HEK293 (cell line): ENCODE measurements at regions not wholly inside any gene's neighbourhood (a gene's known extent, or its start where the extent isn't known, plus 50 kb on each side); places are given as distances from the start of the nearest gene placed in this dataset.

Experiments used
- CTCF ChIA-PET: fragments of 350-600 bp; formaldehyde crosslinking; extraction: SDS; loops from one replicate; lab custom pipeline; 2021; ENCODE audit warnings: antibody characterized with exemption; lab: Yijun Ruan, JAX
- POLR2A ChIA-PET: fragments of 300-600 bp; formaldehyde crosslinking; extraction: SDS; loops from one replicate; lab custom pipeline; 2020; ENCODE audit warnings: antibody characterized with exemption, inconsistent platforms; lab: Yijun Ruan, JAX
- H3K27ac ChIP-seq: fragments of 200-500 bp; sonication (Bioruptor generic); 2 replicates; pipeline ENCODE4 v1.5.1; 2014; ENCODE audit warnings: low read depth, low read length, control low read depth, inconsistent platforms; ENCODE audit errors: extremely low read depth
- H3K36me3 ChIP-seq, 2 experiments: fragments of 200-500 bp in 1 of 2; sonication (Bioruptor generic) in 1 of 2; 1 replicate in 1 of 2; 2 replicates in 1 of 2; pipeline ENCODE4 v1.5.1; 2014 to 2017; ENCODE audit warnings: inconsistent platforms in 2 of 2, low read length in 2 of 2; ENCODE audit not compliant: control insufficient read depth in 2 of 2, insufficient read depth in 1 of 2
- H3K4me1 ChIP-seq: fragments of 200-500 bp; sonication (Bioruptor generic); 2 replicates; pipeline ENCODE4 v1.5.1; 2014; ENCODE audit warnings: mild to moderate bottlenecking, low read length, inconsistent platforms; ENCODE audit not compliant: control insufficient read depth, insufficient read depth
- H3K4me3 ChIP-seq: 2 replicates; pipeline ENCODE4 v1.5.1; 2011; ENCODE audit warnings: low read depth, mild to moderate bottlenecking, control low read depth, low read length, moderate library complexity
- H3K9me3 ChIP-seq: fragments of 200-500 bp; sonication (Bioruptor generic); 2 replicates; pipeline ENCODE4 v1.5.1; 2014; ENCODE audit warnings: low read depth, low read length, inconsistent platforms; ENCODE audit not compliant: control insufficient read depth, insufficient read depth
- GLI4 ChIP-seq: fragments of 450-650 bp; formaldehyde crosslinking; IDR thresholded peaks from 2 replicates; pipeline ENCODE4 v1.5.1; 2016; ENCODE audit warnings: missing biosample characterization, missing genetic modification characterization
- KLF7 ChIP-seq: fragments of 450-650 bp; formaldehyde crosslinking; IDR thresholded peaks from 2 replicates; pipeline ENCODE4 v1.5.1; 2016; ENCODE audit warnings: missing biosample characterization, missing genetic modification characterization, borderline replicate concordance
- PATZ1 ChIP-seq: fragments of 450-650 bp; formaldehyde crosslinking; IDR thresholded peaks from 2 replicates; pipeline ENCODE4 v1.5.1; 2016; ENCODE audit warnings: missing biosample characterization, missing genetic modification characterization
- REST ChIP-seq: fragments of 450-650 bp; formaldehyde crosslinking; IDR thresholded peaks from 2 replicates; pipeline ENCODE4 v1.5.1; 2016; ENCODE audit warnings: missing biosample characterization, missing genetic modification characterization
- SP3 ChIP-seq: fragments of 450-650 bp; formaldehyde crosslinking; IDR thresholded peaks from 2 replicates; pipeline ENCODE4 v1.5.1; 2016; ENCODE audit warnings: missing biosample characterization, missing genetic modification characterization
- ZBTB8A ChIP-seq: fragments of 450-650 bp; formaldehyde crosslinking; IDR thresholded peaks from 2 replicates; pipeline ENCODE4 v1.5.1; 2016; ENCODE audit warnings: missing biosample characterization, missing genetic modification characterization
- ZNF10 ChIP-seq: fragments of 450-650 bp; formaldehyde crosslinking; IDR thresholded peaks from 2 replicates; pipeline ENCODE4 v1.5.1; 2017; ENCODE audit warnings: missing biosample characterization, missing genetic modification characterization
- ZNF132 ChIP-seq: fragments of 450-650 bp; formaldehyde crosslinking; IDR thresholded peaks from 2 replicates; pipeline ENCODE4 v1.5.1; 2017; ENCODE audit warnings: missing biosample characterization, missing genetic modification characterization, borderline replicate concordance
- ZNF155 ChIP-seq: fragments of 450-650 bp; formaldehyde crosslinking; IDR thresholded peaks from 2 replicates; pipeline ENCODE4 v1.5.1; 2016; ENCODE audit warnings: missing biosample characterization, missing genetic modification characterization
- ZNF169 ChIP-seq: fragments of 450-650 bp; formaldehyde crosslinking; IDR thresholded peaks from 2 replicates; pipeline ENCODE4 v1.5.1; 2016; ENCODE audit warnings: missing biosample characterization, missing genetic modification characterization
- ZNF184 ChIP-seq: fragments of 450-650 bp; IDR thresholded peaks from 2 replicates; pipeline ENCODE4 v1.5.1; 2018; ENCODE audit warnings: missing biosample characterization, mild to moderate bottlenecking, missing genetic modification characterization
- ZNF324 ChIP-seq: fragments of 450-650 bp; formaldehyde crosslinking; IDR thresholded peaks from 2 replicates; pipeline ENCODE4 v1.5.1; 2016; ENCODE audit warnings: missing biosample characterization, missing genetic modification characterization
- ZNF350 ChIP-seq: fragments of 450-650 bp; formaldehyde crosslinking; IDR thresholded peaks from 2 replicates; pipeline ENCODE4 v1.5.0; 2017; ENCODE audit warnings: missing biosample characterization, mild to moderate bottlenecking, missing genetic modification characterization
- ZNF37A ChIP-seq: fragments of 450-650 bp; IDR thresholded peaks from 2 replicates; pipeline ENCODE4 v1.5.1; 2018; ENCODE audit warnings: missing biosample characterization, missing genetic modification characterization
- ZNF423 ChIP-seq: fragments of 450-650 bp; formaldehyde crosslinking; IDR thresholded peaks from 2 replicates; pipeline ENCODE4 v1.5.1; 2016; ENCODE audit warnings: missing biosample characterization, missing genetic modification characterization
- ZNF521 ChIP-seq: fragments of 450-650 bp; formaldehyde crosslinking; IDR thresholded peaks from 2 replicates; pipeline ENCODE4 v1.5.1; 2017; ENCODE audit warnings: missing biosample characterization, mild to moderate bottlenecking, missing genetic modification characterization
- ZNF629 ChIP-seq: fragments of 450-650 bp; formaldehyde crosslinking; IDR thresholded peaks from 2 replicates; pipeline ENCODE4 v1.5.1; 2017; ENCODE audit warnings: missing biosample characterization, missing genetic modification characterization
- ZNF701 ChIP-seq: fragments of 450-650 bp; formaldehyde crosslinking; IDR thresholded peaks from 2 replicates; pipeline ENCODE4 v1.5.1; 2016; ENCODE audit warnings: missing biosample characterization, missing genetic modification characterization
- ZNF837 ChIP-seq: fragments of 450-650 bp; formaldehyde crosslinking; IDR thresholded peaks from 2 replicates; pipeline ENCODE4 v1.5.1; 2016; ENCODE audit warnings: missing biosample characterization, missing genetic modification characterization
- ZXDB ChIP-seq: fragments of 450-650 bp; formaldehyde crosslinking; IDR thresholded peaks from 2 replicates; pipeline ENCODE4 v1.5.1; 2016; ENCODE audit warnings: missing biosample characterization, missing genetic modification characterization
- TF ChIP-seq, protein P1 (sequence below): fragments of 450-650 bp; formaldehyde crosslinking; IDR thresholded peaks from 2 replicates; pipeline ENCODE4 v1.5.1; 2016; ENCODE audit warnings: missing biosample characterization, missing genetic modification characterization
- TF ChIP-seq, protein P2 (sequence below): fragments of 450-650 bp; formaldehyde crosslinking; IDR thresholded peaks from 2 replicates; pipeline ENCODE4 v1.5.1; 2016; ENCODE audit warnings: missing biosample characterization, missing genetic modification characterization, low read depth

- no peak for TF ChIP-seq PATZ1
- no peak for TF ChIP-seq ZNF184 (tag by site-specific recombination)
- TF ChIP-seq ZNF837 (tag by site-specific recombination) = no peak
- no peak for TF ChIP-seq ZNF629 (tag by site-specific recombination)
- no peak for TF ChIP-seq ZNF350 (tag by site-specific recombination)
- TF ChIP-seq ZNF132 = no peak
- no peak for TF ChIP-seq ZNF423
- TF ChIP-seq ZNF10 (tag by site-specific recombination) = no peak
- TF ChIP-seq ZNF324 (tag by site-specific recombination) = no peak
Observed at GRCh38 chr1:198031086-198031485, 113.9 kb downstream of the LHX9 start (continued).

- TF ChIP-seq SP3 (tag by site-specific recombination) = no peak
- CTCF ChIA-PET = no interaction called here
Observed at GRCh38 chr1:198032668-198033067, 115.5 kb downstream of the LHX9 start.

DNA sequence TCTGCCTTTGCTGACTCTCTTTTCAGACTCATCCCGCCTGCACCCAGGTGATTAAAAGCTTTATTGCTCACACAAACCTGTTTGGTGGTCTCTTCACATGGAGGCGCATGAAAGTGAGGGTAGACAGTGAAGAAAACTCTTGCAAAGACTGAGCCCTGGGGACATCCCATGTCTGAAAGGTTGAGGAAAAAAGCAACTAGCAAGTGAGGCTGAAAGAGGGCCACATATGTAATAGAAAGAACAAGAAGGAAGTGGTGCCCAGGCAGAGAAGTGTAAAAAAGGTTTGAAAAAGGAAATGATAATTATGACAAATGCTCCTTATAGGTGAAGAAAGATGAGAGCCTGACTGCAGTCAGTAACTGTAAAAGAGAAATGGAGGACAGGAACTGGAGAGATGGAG is 115.9 kb upstream of the NEK7 start:
- no peak overlapping the region for H3K4me3 ChIP-seq
- no peaks in the 10 kb centered on the region for H3K36me3 ChIP-seq
- H3K9me3 ChIP-seq = no peaks in the 10 kb centered on the region
- ChIA-PET CTCF (interaction anchor here (1.1 kb wide), 1 partner anchor 15 kb away, joined by 6 read pairs; no protein-coding TSS in a partner anchor), POLR2A (no interaction called here)
- H3K4me1 ChIP-seq = no peaks in the 10 kb centered on the region
- H3K27ac ChIP-seq = no peak overlapping the region
- TF ChIP-seq ZXDB (tag by site-specific recombination) (no peak), ZNF521 (no peak), ZNF37A (tag by site-specific recombination) (no peak), ZNF701 (tag by site-specific recombination) (no peak), REST (no peak), KLF7 (tag by site-specific recombination) (no peak), ZNF169 (no peak), GLI4 (tag by site-specific recombination) (no peak), ZNF155 (no peak), ZBTB8A (tag by site-specific recombination) (no peak)
- TF ChIP-seq, protein P1, sequence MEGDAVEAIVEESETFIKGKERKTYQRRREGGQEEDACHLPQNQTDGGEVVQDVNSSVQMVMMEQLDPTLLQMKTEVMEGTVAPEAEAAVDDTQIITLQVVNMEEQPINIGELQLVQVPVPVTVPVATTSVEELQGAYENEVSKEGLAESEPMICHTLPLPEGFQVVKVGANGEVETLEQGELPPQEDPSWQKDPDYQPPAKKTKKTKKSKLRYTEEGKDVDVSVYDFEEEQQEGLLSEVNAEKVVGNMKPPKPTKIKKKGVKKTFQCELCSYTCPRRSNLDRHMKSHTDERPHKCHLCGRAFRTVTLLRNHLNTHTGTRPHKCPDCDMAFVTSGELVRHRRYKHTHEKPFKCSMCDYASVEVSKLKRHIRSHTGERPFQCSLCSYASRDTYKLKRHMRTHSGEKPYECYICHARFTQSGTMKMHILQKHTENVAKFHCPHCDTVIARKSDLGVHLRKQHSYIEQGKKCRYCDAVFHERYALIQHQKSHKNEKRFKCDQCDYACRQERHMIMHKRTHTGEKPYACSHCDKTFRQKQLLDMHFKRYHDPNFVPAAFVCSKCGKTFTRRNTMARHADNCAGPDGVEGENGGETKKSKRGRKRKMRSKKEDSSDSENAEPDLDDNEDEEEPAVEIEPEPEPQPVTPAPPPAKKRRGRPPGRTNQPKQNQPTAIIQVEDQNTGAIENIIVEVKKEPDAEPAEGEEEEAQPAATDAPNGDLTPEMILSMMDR = no peak
- TF ChIP-seq, protein P2, sequence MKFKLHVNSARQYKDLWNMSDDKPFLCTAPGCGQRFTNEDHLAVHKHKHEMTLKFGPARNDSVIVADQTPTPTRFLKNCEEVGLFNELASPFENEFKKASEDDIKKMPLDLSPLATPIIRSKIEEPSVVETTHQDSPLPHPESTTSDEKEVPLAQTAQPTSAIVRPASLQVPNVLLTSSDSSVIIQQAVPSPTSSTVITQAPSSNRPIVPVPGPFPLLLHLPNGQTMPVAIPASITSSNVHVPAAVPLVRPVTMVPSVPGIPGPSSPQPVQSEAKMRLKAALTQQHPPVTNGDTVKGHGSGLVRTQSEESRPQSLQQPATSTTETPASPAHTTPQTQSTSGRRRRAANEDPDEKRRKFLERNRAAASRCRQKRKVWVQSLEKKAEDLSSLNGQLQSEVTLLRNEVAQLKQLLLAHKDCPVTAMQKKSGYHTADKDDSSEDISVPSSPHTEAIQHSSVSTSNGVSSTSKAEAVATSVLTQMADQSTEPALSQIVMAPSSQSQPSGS (tag by site-specific recombination) = no peak

More at GRCh38 chr1:198032668-198033067, 115.5 kb downstream of the LHX9 start:
- H3K36me3 ChIP-seq = no peaks in the 10 kb centered on the region
- H3K9me3 ChIP-seq = no peaks in the 10 kb centered on the region
- POLR2A ChIA-PET = no interaction called here
- H3K27ac ChIP-seq = no peak overlapping the region
- H3K4me3 ChIP-seq = no peak overlapping the region
- no peaks in the 10 kb centered on the region for H3K4me1 ChIP-seq
